GM23338 (cell line): ENCODE measurements at regions not wholly inside any gene's neighbourhood (a gene's known extent, or its start where the extent isn't known, plus 50 kb on each side); places are given as distances from the start of the nearest gene placed in this dataset.

Source experiments
- ATAC-seq: fragments of 200-7000 bp; cut with Tn5 transposase; 3 replicates; pipeline ENCODE4 v1.9.1; 2020
- DNase-seq: peaks from one replicate; pipeline ENCODE4 v3.0.0-alpha.2; 2015; ENCODE audit warnings: low spot score
- H2AFZ ChIP-seq: fragments of 200-600 bp; sonication (generic); 2 replicates; pipeline ENCODE4 v1.8.0; 2016; ENCODE audit warnings: antibody characterized with exemption, mild to moderate bottlenecking, moderate library complexity
- H3F3A ChIP-seq: fragments of 200-600 bp; sonication (generic); replicated peaks from 2 replicates; pipeline ENCODE4 v1.8.0; 2017; ENCODE audit warnings: antibody characterized with exemption, mixed run types, low read depth
- H3K27ac ChIP-seq: fragments of 200-600 bp; sonication (generic); 2 replicates; pipeline ENCODE4 v1.6.1; 2016; ENCODE audit warnings: low read depth
- H3K27me3 ChIP-seq: fragments of 200-600 bp; sonication (generic); 2 replicates; pipeline ENCODE4 v1.8.0; 2016; ENCODE audit warnings: mild to moderate bottlenecking, mixed run types, moderate library complexity; ENCODE audit not compliant: insufficient read depth
- H3K36me3 ChIP-seq: fragments of 200-600 bp; sonication (generic); 2 replicates; pipeline ENCODE4 v1.8.0; 2016; ENCODE audit warnings: mild to moderate bottlenecking; ENCODE audit not compliant: insufficient read depth
- H3K4me1 ChIP-seq: fragments of 200-600 bp; sonication (generic); 2 replicates; pipeline ENCODE4 v1.8.0; 2016; ENCODE audit warnings: mild to moderate bottlenecking, moderate library complexity; ENCODE audit not compliant: insufficient read depth
- H3K4me2 ChIP-seq: fragments of 200-600 bp; sonication (generic); 2 replicates; pipeline ENCODE4 v1.7.1; 2017; ENCODE audit warnings: mixed run types
- H3K4me3 ChIP-seq: fragments of 200-600 bp; sonication (generic); 2 replicates; pipeline ENCODE4 v1.6.1; 2016; ENCODE audit warnings: mixed run types
- H3K79me2 ChIP-seq: fragments of 200-600 bp; sonication (generic); replicated peaks from 2 replicates; pipeline ENCODE4 v1.8.0; 2017; ENCODE audit warnings: mild to moderate bottlenecking; ENCODE audit not compliant: insufficient read depth
- H3K9me2 ChIP-seq: fragments of 200-600 bp; sonication (generic); 2 replicates; pipeline ENCODE4 v1.8.0; 2017; ENCODE audit not compliant: insufficient read depth
- H4K20me1 ChIP-seq: fragments of 200-600 bp; sonication (generic); replicated peaks from 2 replicates; pipeline ENCODE4 v1.8.0; 2017; ENCODE audit warnings: mild to moderate bottlenecking; ENCODE audit not compliant: insufficient read depth
- H3K27ac Mint-ChIP-seq: 2 replicates; pipeline ENCODE4 v1.8.0; 2020; ENCODE audit warnings: inconsistent platforms, mild to moderate bottlenecking, moderate library complexity, mixed read lengths
- H3K27me3 Mint-ChIP-seq: 3 replicates; pipeline ENCODE4 v1.8.0; 2022; ENCODE audit warnings: low read depth, mild to moderate bottlenecking, moderate library complexity, mixed read lengths, inconsistent platforms; ENCODE audit not compliant: insufficient read depth, poor library complexity
- H3K36me3 Mint-ChIP-seq: 3 replicates; pipeline ENCODE4 v1.8.0; 2021; ENCODE audit warnings: low read depth, mild to moderate bottlenecking, inconsistent platforms, moderate library complexity, mixed read lengths
- H3K4me1 Mint-ChIP-seq: 3 replicates; pipeline ENCODE4 v1.8.0; 2020; ENCODE audit warnings: mild to moderate bottlenecking, inconsistent platforms, mixed read lengths
- H3K4me3 Mint-ChIP-seq: 3 replicates; pipeline ENCODE4 v1.8.0; 2021; ENCODE audit warnings: moderate library complexity, mild to moderate bottlenecking, inconsistent platforms, mixed read lengths
- H3K9me3 Mint-ChIP-seq: 3 replicates; pipeline ENCODE4 v1.8.0; 2020; ENCODE audit warnings: moderate library complexity, mild to moderate bottlenecking, inconsistent platforms, mixed read lengths
- CREB1 ChIP-seq: fragments of 250-450 bp; sonication (Bioruptor Pico); IDR thresholded peaks from 2 replicates; pipeline ENCODE4 v1.5.0; 2020; ENCODE audit warnings: low read depth, mild to moderate bottlenecking, moderate library complexity
- JUNB ChIP-seq: IDR thresholded peaks from one replicate; pipeline ENCODE4 v1.6.1; 2016; ENCODE audit warnings: antibody characterized with exemption; ENCODE audit not compliant: unreplicated experiment
- NANOG ChIP-seq: IDR thresholded peaks from 2 replicates; pipeline ENCODE4 v1.6.1; 2016; ENCODE audit warnings: antibody characterized with exemption, borderline replicate concordance
- ZNF331 ChIP-seq: fragments of 250-450 bp; sonication (Bioruptor Pico); IDR thresholded peaks from 2 replicates; pipeline ENCODE4 v1.5.0; 2020; ENCODE audit warnings: low read depth, mild to moderate bottlenecking, moderate library complexity
- TF ChIP-seq, protein P1 (sequence below): IDR thresholded peaks from one replicate; pipeline ENCODE4 v1.6.1; 2018; ENCODE audit warnings: antibody characterized with exemption; ENCODE audit not compliant: unreplicated experiment
- TF ChIP-seq, protein P2 (sequence below): fragments of 250-450 bp; sonication (Bioruptor Pico); IDR thresholded peaks from 2 replicates; pipeline ENCODE4 v1.5.0; 2020; ENCODE audit warnings: mild to moderate bottlenecking, moderate library complexity

- no peaks in the 10 kb centered on the region for H3K9me3 Mint-ChIP-seq
- peaks cover 2% of the 10 kb centered on the region; the same call in 1 of the 3 replicates for H3K36me3 Mint-ChIP-seq
- peak; percentile 67 for DNase-seq
- H3K4me3 ChIP-seq = peak overlapping the region; percentile 45
- no peak overlapping the region for H2AFZ ChIP-seq
- peaks cover 43% of the 10 kb centered on the region for H3K4me1 ChIP-seq
- no peak for TF ChIP-seq ZNF331 (CRISPR knock-in tag)
- TF ChIP-seq, protein P1, sequence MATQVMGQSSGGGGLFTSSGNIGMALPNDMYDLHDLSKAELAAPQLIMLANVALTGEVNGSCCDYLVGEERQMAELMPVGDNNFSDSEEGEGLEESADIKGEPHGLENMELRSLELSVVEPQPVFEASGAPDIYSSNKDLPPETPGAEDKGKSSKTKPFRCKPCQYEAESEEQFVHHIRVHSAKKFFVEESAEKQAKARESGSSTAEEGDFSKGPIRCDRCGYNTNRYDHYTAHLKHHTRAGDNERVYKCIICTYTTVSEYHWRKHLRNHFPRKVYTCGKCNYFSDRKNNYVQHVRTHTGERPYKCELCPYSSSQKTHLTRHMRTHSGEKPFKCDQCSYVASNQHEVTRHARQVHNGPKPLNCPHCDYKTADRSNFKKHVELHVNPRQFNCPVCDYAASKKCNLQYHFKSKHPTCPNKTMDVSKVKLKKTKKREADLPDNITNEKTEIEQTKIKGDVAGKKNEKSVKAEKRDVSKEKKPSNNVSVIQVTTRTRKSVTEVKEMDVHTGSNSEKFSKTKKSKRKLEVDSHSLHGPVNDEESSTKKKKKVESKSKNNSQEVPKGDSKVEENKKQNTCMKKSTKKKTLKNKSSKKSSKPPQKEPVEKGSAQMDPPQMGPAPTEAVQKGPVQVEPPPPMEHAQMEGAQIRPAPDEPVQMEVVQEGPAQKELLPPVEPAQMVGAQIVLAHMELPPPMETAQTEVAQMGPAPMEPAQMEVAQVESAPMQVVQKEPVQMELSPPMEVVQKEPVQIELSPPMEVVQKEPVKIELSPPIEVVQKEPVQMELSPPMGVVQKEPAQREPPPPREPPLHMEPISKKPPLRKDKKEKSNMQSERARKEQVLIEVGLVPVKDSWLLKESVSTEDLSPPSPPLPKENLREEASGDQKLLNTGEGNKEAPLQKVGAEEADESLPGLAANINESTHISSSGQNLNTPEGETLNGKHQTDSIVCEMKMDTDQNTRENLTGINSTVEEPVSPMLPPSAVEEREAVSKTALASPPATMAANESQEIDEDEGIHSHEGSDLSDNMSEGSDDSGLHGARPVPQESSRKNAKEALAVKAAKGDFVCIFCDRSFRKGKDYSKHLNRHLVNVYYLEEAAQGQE = no peak
- peak; percentile 54 for TF ChIP-seq CREB1 (CRISPR knock-in tag)
- peak; percentile 73; the same call in 1 of the 2 replicates for TF ChIP-seq NANOG
- TF ChIP-seq, protein P2, sequence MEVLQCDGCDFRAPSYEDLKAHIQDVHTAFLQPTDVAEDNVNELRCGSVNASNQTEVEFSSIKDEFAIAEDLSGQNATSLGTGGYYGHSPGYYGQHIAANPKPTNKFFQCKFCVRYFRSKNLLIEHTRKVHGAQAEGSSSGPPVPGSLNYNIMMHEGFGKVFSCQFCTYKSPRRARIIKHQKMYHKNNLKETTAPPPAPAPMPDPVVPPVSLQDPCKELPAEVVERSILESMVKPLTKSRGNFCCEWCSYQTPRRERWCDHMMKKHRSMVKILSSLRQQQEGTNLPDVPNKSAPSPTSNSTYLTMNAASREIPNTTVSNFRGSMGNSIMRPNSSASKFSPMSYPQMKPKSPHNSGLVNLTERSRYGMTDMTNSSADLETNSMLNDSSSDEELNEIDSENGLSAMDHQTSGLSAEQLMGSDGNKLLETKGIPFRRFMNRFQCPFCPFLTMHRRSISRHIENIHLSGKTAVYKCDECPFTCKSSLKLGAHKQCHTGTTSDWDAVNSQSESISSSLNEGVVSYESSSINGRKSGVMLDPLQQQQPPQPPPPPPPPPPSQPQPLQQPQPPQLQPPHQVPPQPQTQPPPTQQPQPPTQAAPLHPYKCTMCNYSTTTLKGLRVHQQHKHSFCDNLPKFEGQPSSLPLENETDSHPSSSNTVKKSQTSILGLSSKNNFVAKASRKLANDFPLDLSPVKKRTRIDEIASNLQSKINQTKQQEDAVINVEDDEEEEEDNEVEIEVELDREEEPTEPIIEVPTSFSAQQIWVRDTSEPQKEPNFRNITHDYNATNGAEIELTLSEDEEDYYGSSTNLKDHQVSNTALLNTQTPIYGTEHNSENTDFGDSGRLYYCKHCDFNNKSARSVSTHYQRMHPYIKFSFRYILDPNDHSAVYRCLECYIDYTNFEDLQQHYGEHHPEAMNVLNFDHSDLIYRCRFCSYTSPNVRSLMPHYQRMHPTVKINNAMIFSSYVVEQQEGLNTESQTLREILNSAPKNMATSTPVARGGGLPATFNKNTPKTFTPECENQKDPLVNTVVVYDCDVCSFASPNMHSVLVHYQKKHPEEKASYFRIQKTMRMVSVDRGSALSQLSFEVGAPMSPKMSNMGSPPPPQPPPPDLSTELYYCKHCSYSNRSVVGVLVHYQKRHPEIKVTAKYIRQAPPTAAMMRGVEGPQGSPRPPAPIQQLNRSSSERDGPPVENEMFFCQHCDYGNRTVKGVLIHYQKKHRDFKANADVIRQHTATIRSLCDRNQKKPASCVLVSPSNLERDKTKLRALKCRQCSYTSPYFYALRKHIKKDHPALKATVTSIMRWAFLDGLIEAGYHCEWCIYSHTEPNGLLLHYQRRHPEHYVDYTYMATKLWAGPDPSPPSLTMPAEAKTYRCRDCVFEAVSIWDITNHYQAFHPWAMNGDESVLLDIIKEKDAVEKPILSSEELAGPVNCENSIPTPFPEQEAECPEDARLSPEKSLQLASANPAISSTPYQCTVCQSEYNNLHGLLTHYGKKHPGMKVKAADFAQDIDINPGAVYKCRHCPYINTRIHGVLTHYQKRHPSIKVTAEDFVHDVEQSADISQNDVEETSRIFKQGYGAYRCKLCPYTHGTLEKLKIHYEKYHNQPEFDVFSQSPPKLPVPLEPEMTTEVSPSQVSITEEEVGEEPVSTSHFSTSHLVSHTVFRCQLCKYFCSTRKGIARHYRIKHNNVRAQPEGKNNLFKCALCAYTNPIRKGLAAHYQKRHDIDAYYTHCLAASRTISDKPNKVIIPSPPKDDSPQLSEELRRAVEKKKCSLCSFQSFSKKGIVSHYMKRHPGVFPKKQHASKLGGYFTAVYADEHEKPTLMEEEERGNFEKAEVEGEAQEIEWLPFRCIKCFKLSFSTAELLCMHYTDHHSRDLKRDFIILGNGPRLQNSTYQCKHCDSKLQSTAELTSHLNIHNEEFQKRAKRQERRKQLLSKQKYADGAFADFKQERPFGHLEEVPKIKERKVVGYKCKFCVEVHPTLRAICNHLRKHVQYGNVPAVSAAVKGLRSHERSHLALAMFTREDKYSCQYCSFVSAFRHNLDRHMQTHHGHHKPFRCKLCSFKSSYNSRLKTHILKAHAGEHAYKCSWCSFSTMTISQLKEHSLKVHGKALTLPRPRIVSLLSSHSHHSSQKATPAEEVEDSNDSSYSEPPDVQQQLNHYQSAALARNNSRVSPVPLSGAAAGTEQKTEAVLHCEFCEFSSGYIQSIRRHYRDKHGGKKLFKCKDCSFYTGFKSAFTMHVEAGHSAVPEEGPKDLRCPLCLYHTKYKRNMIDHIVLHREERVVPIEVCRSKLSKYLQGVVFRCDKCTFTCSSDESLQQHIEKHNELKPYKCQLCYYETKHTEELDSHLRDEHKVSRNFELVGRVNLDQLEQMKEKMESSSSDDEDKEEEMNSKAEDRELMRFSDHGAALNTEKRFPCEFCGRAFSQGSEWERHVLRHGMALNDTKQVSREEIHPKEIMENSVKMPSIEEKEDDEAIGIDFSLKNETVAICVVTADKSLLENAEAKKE (CRISPR knock-in tag) = peak; percentile 94
- no peak for TF ChIP-seq JUNB
- no peaks in the 10 kb centered on the region for H3K36me3 ChIP-seq
- H3K9me2 ChIP-seq = peaks cover 26% of the 10 kb centered on the region
- H3K27me3 ChIP-seq = no peaks in the 10 kb centered on the region
- peak; percentile 67 for ATAC-seq
- H3K4me3 Mint-ChIP-seq = peak overlapping the region; percentile 50
- no peaks in the 10 kb centered on the region for H3K79me2 ChIP-seq
- peak overlapping the region; percentile 74 for H3K27ac Mint-ChIP-seq
- H3K4me2 ChIP-seq = peak overlapping the region; percentile 78
- peaks cover 10% of the 10 kb centered on the region for H3K27me3 Mint-ChIP-seq
- peak overlapping the region; percentile 92 for H3K27ac ChIP-seq
- H4K20me1 ChIP-seq = no peaks in the 10 kb centered on the region
- H3K4me1 Mint-ChIP-seq = peaks cover 45% of the 10 kb centered on the region
- H3F3A ChIP-seq = peaks cover 16% of the 10 kb centered on the region; the same call in 1 of the 2 replicates
These were observed 357.1 kb upstream of the NOCT start for GRCh38 chr4:138658518-138658917.
